GM23338 (cell line): ENCODE measurements at regions not wholly inside any gene's neighbourhood (a gene's known extent, or its start where the extent isn't known, plus 50 kb on each side); places are given as distances from the start of the nearest gene placed in this dataset.

Source experiments
- ATAC-seq: fragments of 200-7000 bp; cut with Tn5 transposase; 3 replicates; pipeline ENCODE4 v1.9.1; 2020
- DNase-seq: peaks from one replicate; pipeline ENCODE4 v3.0.0-alpha.2; 2015; ENCODE audit warnings: low spot score
- H2AFZ ChIP-seq: fragments of 200-600 bp; sonication (generic); 2 replicates; pipeline ENCODE4 v1.8.0; 2016; ENCODE audit warnings: antibody characterized with exemption, mild to moderate bottlenecking, moderate library complexity
- H3F3A ChIP-seq: fragments of 200-600 bp; sonication (generic); replicated peaks from 2 replicates; pipeline ENCODE4 v1.8.0; 2017; ENCODE audit warnings: antibody characterized with exemption, mixed run types, low read depth
- H3K27ac ChIP-seq: fragments of 200-600 bp; sonication (generic); 2 replicates; pipeline ENCODE4 v1.6.1; 2016; ENCODE audit warnings: low read depth
- H3K27me3 ChIP-seq: fragments of 200-600 bp; sonication (generic); 2 replicates; pipeline ENCODE4 v1.8.0; 2016; ENCODE audit warnings: mild to moderate bottlenecking, mixed run types, moderate library complexity; ENCODE audit not compliant: insufficient read depth
- H3K36me3 ChIP-seq: fragments of 200-600 bp; sonication (generic); 2 replicates; pipeline ENCODE4 v1.8.0; 2016; ENCODE audit warnings: mild to moderate bottlenecking; ENCODE audit not compliant: insufficient read depth
- H3K4me1 ChIP-seq: fragments of 200-600 bp; sonication (generic); 2 replicates; pipeline ENCODE4 v1.8.0; 2016; ENCODE audit warnings: mild to moderate bottlenecking, moderate library complexity; ENCODE audit not compliant: insufficient read depth
- H3K4me2 ChIP-seq: fragments of 200-600 bp; sonication (generic); 2 replicates; pipeline ENCODE4 v1.7.1; 2017; ENCODE audit warnings: mixed run types
- H3K4me3 ChIP-seq: fragments of 200-600 bp; sonication (generic); 2 replicates; pipeline ENCODE4 v1.6.1; 2016; ENCODE audit warnings: mixed run types
- H3K79me2 ChIP-seq: fragments of 200-600 bp; sonication (generic); replicated peaks from 2 replicates; pipeline ENCODE4 v1.8.0; 2017; ENCODE audit warnings: mild to moderate bottlenecking; ENCODE audit not compliant: insufficient read depth
- H3K9me2 ChIP-seq: fragments of 200-600 bp; sonication (generic); 2 replicates; pipeline ENCODE4 v1.8.0; 2017; ENCODE audit not compliant: insufficient read depth
- H4K20me1 ChIP-seq: fragments of 200-600 bp; sonication (generic); replicated peaks from 2 replicates; pipeline ENCODE4 v1.8.0; 2017; ENCODE audit warnings: mild to moderate bottlenecking; ENCODE audit not compliant: insufficient read depth
- H3K27ac Mint-ChIP-seq: 2 replicates; pipeline ENCODE4 v1.8.0; 2020; ENCODE audit warnings: inconsistent platforms, mild to moderate bottlenecking, moderate library complexity, mixed read lengths
- H3K27me3 Mint-ChIP-seq: 3 replicates; pipeline ENCODE4 v1.8.0; 2022; ENCODE audit warnings: low read depth, mild to moderate bottlenecking, moderate library complexity, mixed read lengths, inconsistent platforms; ENCODE audit not compliant: insufficient read depth, poor library complexity
- H3K36me3 Mint-ChIP-seq: 3 replicates; pipeline ENCODE4 v1.8.0; 2021; ENCODE audit warnings: low read depth, mild to moderate bottlenecking, inconsistent platforms, moderate library complexity, mixed read lengths
- H3K4me1 Mint-ChIP-seq: 3 replicates; pipeline ENCODE4 v1.8.0; 2020; ENCODE audit warnings: mild to moderate bottlenecking, inconsistent platforms, mixed read lengths
- H3K4me3 Mint-ChIP-seq: 3 replicates; pipeline ENCODE4 v1.8.0; 2021; ENCODE audit warnings: moderate library complexity, mild to moderate bottlenecking, inconsistent platforms, mixed read lengths
- H3K9me3 Mint-ChIP-seq: 3 replicates; pipeline ENCODE4 v1.8.0; 2020; ENCODE audit warnings: moderate library complexity, mild to moderate bottlenecking, inconsistent platforms, mixed read lengths
- CREB1 ChIP-seq: fragments of 250-450 bp; sonication (Bioruptor Pico); IDR thresholded peaks from 2 replicates; pipeline ENCODE4 v1.5.0; 2020; ENCODE audit warnings: low read depth, mild to moderate bottlenecking, moderate library complexity
- CTCF ChIP-seq, 2 experiments: fragments of 200-600 bp in 1 of 2; sonication (generic) in 1 of 2; conservative IDR thresholded peaks; 2 replicates each; pipeline versions ENCODE4 v1.5.1 to v1.6.1; 2016 to 2017; ENCODE audit warnings: antibody characterized with exemption in 2 of 2, low read depth in 2 of 2, mild to moderate bottlenecking in 2 of 2, moderate library complexity in 1 of 2
- EZH2phosphoT487 ChIP-seq: fragments of 200-600 bp; sonication (generic); IDR thresholded peaks from one replicate; pipeline ENCODE4 v1.8.1; 2018; ENCODE audit warnings: antibody characterized with exemption; ENCODE audit not compliant: unreplicated experiment
- JUNB ChIP-seq: IDR thresholded peaks from one replicate; pipeline ENCODE4 v1.6.1; 2016; ENCODE audit warnings: antibody characterized with exemption; ENCODE audit not compliant: unreplicated experiment
- NANOG ChIP-seq: IDR thresholded peaks from 2 replicates; pipeline ENCODE4 v1.6.1; 2016; ENCODE audit warnings: antibody characterized with exemption, borderline replicate concordance
- POLR2AphosphoS5 ChIP-seq: IDR thresholded peaks from 2 replicates; pipeline ENCODE4 v1.6.1; 2016; ENCODE audit warnings: antibody characterized with exemption, low read depth
- REST ChIP-seq: IDR thresholded peaks from one replicate; pipeline ENCODE4 v1.6.1; 2018; ENCODE audit warnings: antibody characterized with exemption; ENCODE audit not compliant: unreplicated experiment
- STAT1 ChIP-seq: IDR thresholded peaks from one replicate; pipeline ENCODE4 v1.6.1; 2016; ENCODE audit warnings: antibody characterized with exemption; ENCODE audit not compliant: unreplicated experiment
- ZNF331 ChIP-seq: fragments of 250-450 bp; sonication (Bioruptor Pico); IDR thresholded peaks from 2 replicates; pipeline ENCODE4 v1.5.0; 2020; ENCODE audit warnings: low read depth, mild to moderate bottlenecking, moderate library complexity

- Mint-ChIP-seq H3K27me3 (peaks cover 5% of the 10 kb centered on the region), H3K27ac (no peak overlapping the region), H3K4me3 (no peak overlapping the region), H3K4me1 (peaks cover 12% of the 10 kb centered on the region), H3K36me3 (no peaks in the 10 kb centered on the region; the same call in 2 of the 3 replicates), H3K9me3 (peaks cover 4% of the 10 kb centered on the region; the same call in 1 of the 3 replicates)
- DNase-seq (no peak), ATAC-seq (no peak)
- TF ChIP-seq STAT1: no peak
- Histone ChIP-seq H4K20me1 (no peaks in the 10 kb centered on the region), H3K4me3 (no peak overlapping the region), H3K79me2 (no peaks in the 10 kb centered on the region), H3F3A (no peaks in the 10 kb centered on the region), H3K9me2 (no peaks in the 10 kb centered on the region), H3K27ac (no peak overlapping the region), H3K27me3 (no peaks in the 10 kb centered on the region), H3K4me2 (no peak overlapping the region), H2AFZ (no peak overlapping the region), H3K4me1 (no peaks in the 10 kb centered on the region), H3K36me3 (no peaks in the 10 kb centered on the region)
Observed at GRCh38 chrX:39605866-39606265, 491.9 kb downstream of the BCOR start.

- H3K4me2 ChIP-seq: no peak overlapping the region
- H3K79me2 ChIP-seq: no peaks in the 10 kb centered on the region
- Mint-ChIP-seq H3K9me3 (peaks cover 4% of the 10 kb centered on the region; the same call in 1 of the 3 replicates), H3K27me3 (peaks cover 11% of the 10 kb centered on the region), H3K4me1 (peaks cover 30% of the 10 kb centered on the region), H3K36me3 (no peaks in the 10 kb centered on the region; the same call in 2 of the 3 replicates), H3K4me3 (no peak overlapping the region), H3K27ac (no peak overlapping the region)
- TF ChIP-seq CTCF (conservative IDR thresholded peaks at IDR 0.05; ENCODE audit: low read depth in 2 of 2): peak in 1 of 2 experiments; percentile 19; a peak in 1 of 4 replicates
- no peak for TF ChIP-seq EZH2phosphoT487
- no peak overlapping the region for H2AFZ ChIP-seq
- no peaks in the 10 kb centered on the region for H3K27me3 ChIP-seq
- H4K20me1 ChIP-seq: no peaks in the 10 kb centered on the region
- H3K36me3 ChIP-seq: no peaks in the 10 kb centered on the region
- no peak overlapping the region for H3K4me3 ChIP-seq
- DNase-seq (no peak), ATAC-seq (no peak)
- no peaks in the 10 kb centered on the region for H3K9me2 ChIP-seq
- no peak overlapping the region for H3K27ac ChIP-seq
- no peaks in the 10 kb centered on the region for H3F3A ChIP-seq
- peaks cover 10% of the 10 kb centered on the region; the same call in 1 of the 2 replicates for H3K4me1 ChIP-seq
Observed at GRCh38 chrX:39609941-39610340, 487.8 kb downstream of the BCOR start.

GRCh38 chrX:39611468-39611867, 486.3 kb downstream of the BCOR start:
- TF ChIP-seq STAT1 (no peak), NANOG (no peak), CREB1 (CRISPR knock-in tag) (no peak), REST (no peak), CTCF (conservative IDR thresholded peaks at IDR 0.05; ENCODE audit: low read depth in 2 of 2) (no peak), ZNF331 (no peak), POLR2AphosphoS5 (no peak), JUNB (no peak)

More at GRCh38 chrX:39611468-39611867, 486.3 kb downstream of the BCOR start:
- Mint-ChIP-seq H3K27ac (no peak overlapping the region), H3K27me3 (peaks cover 9% of the 10 kb centered on the region), H3K4me3 (no peak overlapping the region), H3K36me3 (no peaks in the 10 kb centered on the region; the same call in 2 of the 3 replicates), H3K9me3 (peaks cover 4% of the 10 kb centered on the region; the same call in 1 of the 3 replicates), H3K4me1 (peaks cover 38% of the 10 kb centered on the region)
- H3K4me2 ChIP-seq: no peak overlapping the region
- DNase-seq: no peak
- H3K79me2 ChIP-seq: no peaks in the 10 kb centered on the region
- peaks cover 13% of the 10 kb centered on the region; the same call in 1 of the 2 replicates for H3K4me1 ChIP-seq
- H3F3A ChIP-seq: no peaks in the 10 kb centered on the region
- no peak for ATAC-seq
- no peaks in the 10 kb centered on the region for H3K36me3 ChIP-seq
- H3K9me2 ChIP-seq: no peaks in the 10 kb centered on the region
- H3K4me3 ChIP-seq: no peak overlapping the region
- H2AFZ ChIP-seq: no peak overlapping the region; the same call in 1 of the 2 replicates
- H3K27ac ChIP-seq: no peak overlapping the region
- no peaks in the 10 kb centered on the region for H4K20me1 ChIP-seq
- no peaks in the 10 kb centered on the region for H3K27me3 ChIP-seq
